HL-60 (cell line): ENCODE measurements at regions not wholly inside any gene's neighbourhood (a gene's known extent, or its start where the extent isn't known, plus 50 kb on each side); places are given as distances from the start of the nearest gene placed in this dataset.

Experiments
- DNase-seq, 2 experiments: peaks; one replicate each; pipeline ENCODE4 v3.0.0-alpha.2; 2010 to 2020; ENCODE audit warnings: low read depth in 1 of 2, low spot score in 1 of 2
- H3K27ac ChIP-seq: fragments of 250-450 bp; sonication (Bioruptor Pico); replicated peaks from 2 replicates; pipeline ENCODE4 v1.5.1; 2020; ENCODE audit warnings: mild to moderate bottlenecking, moderate library complexity
- H3K27me3 ChIP-seq: fragments of 250-450 bp; sonication (Bioruptor Pico); 2 replicates; pipeline ENCODE4 v1.5.1; 2021; ENCODE audit warnings: mild to moderate bottlenecking, moderate library complexity; ENCODE audit not compliant: insufficient read depth, poor library complexity, severe bottlenecking
- H3K4me3 ChIP-seq: replicated peaks from 2 replicates; pipeline ENCODE4 v1.5.1; 2011; ENCODE audit warnings: mild to moderate bottlenecking, control low read depth, low read length; ENCODE audit not compliant: insufficient read depth
- CTCF ChIP-seq: IDR thresholded peaks from one replicate; pipeline ENCODE4 v1.5.1; 2011; ENCODE audit warnings: low read length, control low read depth, inconsistent platforms; ENCODE audit not compliant: insufficient read depth
- GABPA ChIP-seq: IDR thresholded peaks from 2 replicates; pipeline ENCODE4 v1.6.1; 2012; ENCODE audit warnings: low read depth
- POLR2AphosphoS5 ChIP-seq: IDR thresholded peaks from 2 replicates; pipeline ENCODE4 v1.6.1; 2012; ENCODE audit warnings: low read depth
- SPI1 ChIP-seq: IDR thresholded peaks from 2 replicates; pipeline ENCODE4 v1.6.1; 2012; ENCODE audit warnings: low read depth, mild to moderate bottlenecking, borderline replicate concordance
- TF ChIP-seq, protein P1 (sequence below): IDR thresholded peaks from 2 replicates; pipeline ENCODE4 v1.6.1; 2012; ENCODE audit warnings: low read depth; ENCODE audit not compliant: insufficient replicate concordance

- peaks cover 2% of the 10 kb centered on the region for H3K27me3 ChIP-seq
- DNase-seq, result no peak
Observed at GRCh38 chr18:24674200-24674599, 213.8 kb downstream of the HRH4 start.

DNA sequence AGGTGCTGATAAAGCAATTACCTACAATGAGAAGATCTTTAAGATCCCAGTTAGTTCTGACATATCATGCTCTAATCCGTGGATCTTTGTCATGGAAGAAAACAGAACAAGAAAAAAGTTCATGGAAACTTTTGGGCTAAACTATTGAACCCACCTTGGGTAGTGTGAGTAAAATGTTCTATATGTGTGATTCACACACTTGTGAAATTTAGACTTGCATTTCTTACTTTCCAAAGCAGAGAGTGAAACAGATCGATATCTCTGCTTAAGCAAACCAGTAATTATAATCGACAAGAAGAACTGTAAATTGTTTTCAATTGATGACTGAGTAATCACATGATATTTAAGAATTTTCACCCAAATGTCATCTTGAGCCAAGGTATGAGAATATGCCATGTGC is 214.2 kb downstream of the HRH4 start:
- no peak overlapping the region for H3K27ac ChIP-seq
- no peak overlapping the region for H3K4me3 ChIP-seq
- no peak for TF ChIP-seq POLR2AphosphoS5
- TF ChIP-seq SPI1, result no peak
- TF ChIP-seq CTCF, result no peak
- no peak for TF ChIP-seq GABPA
- TF ChIP-seq, protein P1, sequence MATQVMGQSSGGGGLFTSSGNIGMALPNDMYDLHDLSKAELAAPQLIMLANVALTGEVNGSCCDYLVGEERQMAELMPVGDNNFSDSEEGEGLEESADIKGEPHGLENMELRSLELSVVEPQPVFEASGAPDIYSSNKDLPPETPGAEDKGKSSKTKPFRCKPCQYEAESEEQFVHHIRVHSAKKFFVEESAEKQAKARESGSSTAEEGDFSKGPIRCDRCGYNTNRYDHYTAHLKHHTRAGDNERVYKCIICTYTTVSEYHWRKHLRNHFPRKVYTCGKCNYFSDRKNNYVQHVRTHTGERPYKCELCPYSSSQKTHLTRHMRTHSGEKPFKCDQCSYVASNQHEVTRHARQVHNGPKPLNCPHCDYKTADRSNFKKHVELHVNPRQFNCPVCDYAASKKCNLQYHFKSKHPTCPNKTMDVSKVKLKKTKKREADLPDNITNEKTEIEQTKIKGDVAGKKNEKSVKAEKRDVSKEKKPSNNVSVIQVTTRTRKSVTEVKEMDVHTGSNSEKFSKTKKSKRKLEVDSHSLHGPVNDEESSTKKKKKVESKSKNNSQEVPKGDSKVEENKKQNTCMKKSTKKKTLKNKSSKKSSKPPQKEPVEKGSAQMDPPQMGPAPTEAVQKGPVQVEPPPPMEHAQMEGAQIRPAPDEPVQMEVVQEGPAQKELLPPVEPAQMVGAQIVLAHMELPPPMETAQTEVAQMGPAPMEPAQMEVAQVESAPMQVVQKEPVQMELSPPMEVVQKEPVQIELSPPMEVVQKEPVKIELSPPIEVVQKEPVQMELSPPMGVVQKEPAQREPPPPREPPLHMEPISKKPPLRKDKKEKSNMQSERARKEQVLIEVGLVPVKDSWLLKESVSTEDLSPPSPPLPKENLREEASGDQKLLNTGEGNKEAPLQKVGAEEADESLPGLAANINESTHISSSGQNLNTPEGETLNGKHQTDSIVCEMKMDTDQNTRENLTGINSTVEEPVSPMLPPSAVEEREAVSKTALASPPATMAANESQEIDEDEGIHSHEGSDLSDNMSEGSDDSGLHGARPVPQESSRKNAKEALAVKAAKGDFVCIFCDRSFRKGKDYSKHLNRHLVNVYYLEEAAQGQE, result no peak
- DNase-seq, result no peak
- peaks cover 2% of the 10 kb centered on the region for H3K27me3 ChIP-seq

More at GRCh38 chr18:24674200-24674599, 213.8 kb downstream of the HRH4 start:
- TF ChIP-seq POLR2AphosphoS5 (no peak), CTCF (no peak), GABPA (no peak), SPI1 (no peak)
- TF ChIP-seq, protein P1, result no peak
- Histone ChIP-seq H3K27ac (no peak overlapping the region), H3K4me3 (no peak overlapping the region)

GRCh38 chr18:24677011-24677410 is 216.6 kb downstream of the HRH4 start:
- Histone ChIP-seq H3K4me3 (no peak overlapping the region), H3K27ac (no peak overlapping the region), H3K27me3 (peaks cover 2% of the 10 kb centered on the region)
- no peak for DNase-seq
- TF ChIP-seq, protein P1, result no peak
- TF ChIP-seq SPI1 (no peak), CTCF (no peak), POLR2AphosphoS5 (no peak), GABPA (no peak)
